ENCODE measurements at regions not wholly inside any gene's neighbourhood (a gene's known extent, or its start where the extent isn't known, plus 50 kb on each side); places are given as distances from the start of the nearest gene placed in this dataset.
"Not testable (repeated sequence)": the region's sequence is repeated elsewhere in the genome, so short reads cannot be mapped to it uniquely, and the experiment has no call there.

DNA sequence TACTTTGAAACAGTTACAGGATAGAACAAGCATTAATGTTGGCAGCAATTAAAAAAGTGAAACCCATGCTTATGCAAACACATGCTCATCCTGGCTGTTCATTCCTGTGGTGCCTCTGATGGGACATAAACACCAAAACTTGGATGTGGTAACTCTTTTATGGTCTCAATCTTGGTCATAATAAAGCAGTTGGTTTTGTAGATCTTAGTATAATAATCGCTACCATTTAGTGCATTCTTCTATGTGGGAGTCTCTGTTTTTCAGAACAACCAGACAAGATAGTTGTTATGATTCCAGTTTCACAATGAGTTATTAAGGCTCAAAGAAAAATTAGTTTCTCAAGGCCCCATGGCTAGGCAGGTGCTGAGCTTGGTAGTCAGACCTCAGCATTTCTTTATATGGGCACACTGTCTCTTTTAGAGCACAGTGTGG is 184.0 kb downstream of the UTRN start:
- Histone ChIP-seq H2AFZ (ENCODE audit: low read length) (no peak overlapping the region), H3K27ac (ENCODE audit: low read length) (no peak overlapping the region), H3K27me3 (ENCODE audit: low read length) (no peaks in the 10 kb centered on the region), H3K9me2 (replicated peaks; ENCODE audit: insufficient read depth, low read length) (no peaks in the 10 kb centered on the region), H3K4me1 (ENCODE audit: low read length) (no peaks in the 10 kb centered on the region), H3K36me3 (ENCODE audit: insufficient read depth, low read length) (no peaks in the 10 kb centered on the region), H4K20me1 (ENCODE audit: insufficient read depth, low read depth, low read length) (no peaks in the 10 kb centered on the region), H3K4me3 (ENCODE audit: low read length) (no peak overlapping the region), H3K4me2 (ENCODE audit: low read depth, low read length, poor library complexity, severe bottlenecking) (no peak overlapping the region), H3K9me3 (ENCODE audit: low read length) (no peaks in the 10 kb centered on the region), H3K9ac (ENCODE audit: low read length) (no peak overlapping the region), H3K79me2 (ENCODE audit: low read length) (no peaks in the 10 kb centered on the region)
- no peak for DNase-seq

DNA sequence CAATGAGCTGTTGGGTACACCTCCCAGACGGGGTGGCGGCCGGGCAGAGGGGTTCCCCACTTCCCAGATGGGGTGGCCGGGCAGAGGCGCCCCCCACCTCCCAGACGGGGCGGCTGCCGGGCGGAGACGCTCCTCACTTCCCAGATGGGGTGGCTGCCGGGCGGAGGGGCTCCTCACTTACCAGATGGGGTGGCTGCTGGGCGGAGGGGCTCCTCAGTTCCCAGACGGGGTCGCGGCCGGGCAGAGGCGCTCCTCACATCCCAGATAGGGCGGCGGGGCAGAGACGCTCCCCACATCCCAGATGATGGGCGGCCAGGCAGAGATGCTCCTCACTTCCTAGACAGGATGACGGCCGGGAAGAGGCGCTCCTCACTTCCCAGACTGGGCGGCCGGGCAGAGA is 185.1 kb downstream of the UTRN start:
- not testable (repeated sequence) for H2AFZ ChIP-seq (ENCODE audit: low read length); H3K79me2 ChIP-seq (ENCODE audit: low read length); H3K9me3 ChIP-seq (ENCODE audit: low read length); H4K20me1 ChIP-seq (ENCODE audit: insufficient read depth, low read depth, low read length); H3K4me3 ChIP-seq (ENCODE audit: low read length); H3K27me3 ChIP-seq (ENCODE audit: low read length); H3K9me2 ChIP-seq (replicated peaks; ENCODE audit: insufficient read depth, low read length); H3K27ac ChIP-seq (ENCODE audit: low read length); H3K4me1 ChIP-seq (ENCODE audit: low read length); H3K36me3 ChIP-seq (ENCODE audit: insufficient read depth, low read length); H3K4me2 ChIP-seq (ENCODE audit: low read depth, low read length, poor library complexity, severe bottlenecking); H3K9ac ChIP-seq (ENCODE audit: low read length); DNase-seq

DNA sequence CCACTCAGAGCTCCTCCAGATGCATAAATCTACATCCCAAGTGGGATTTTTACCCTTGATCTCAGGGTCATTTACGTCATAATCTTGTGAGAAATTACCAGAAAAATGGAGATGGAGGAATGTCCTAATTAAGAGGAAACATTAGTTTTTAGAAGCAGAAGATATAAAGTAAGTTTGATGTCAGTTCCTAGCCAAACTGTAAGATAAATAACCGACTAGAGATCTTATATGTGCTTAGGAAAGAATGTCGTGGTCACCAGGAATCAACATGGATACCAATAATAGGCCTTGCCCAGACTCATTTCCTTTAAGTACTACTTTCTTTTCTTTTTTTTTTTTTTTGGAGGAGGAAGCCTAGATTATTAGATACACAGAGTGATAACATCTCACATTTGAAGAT is 186.9 kb downstream of the UTRN start:
- H3K27me3 ChIP-seq (ENCODE audit: low read length), result no peaks in the 10 kb centered on the region
- DNase-seq, result no peak
- H3K27ac ChIP-seq (ENCODE audit: low read length), result no peak overlapping the region
- no peaks in the 10 kb centered on the region for H3K9me2 ChIP-seq (replicated peaks; ENCODE audit: insufficient read depth, low read length)
- H3K4me1 ChIP-seq (ENCODE audit: low read length), result no peaks in the 10 kb centered on the region
- no peaks in the 10 kb centered on the region for H4K20me1 ChIP-seq (ENCODE audit: insufficient read depth, low read depth, low read length)
- H3K36me3 ChIP-seq (ENCODE audit: insufficient read depth, low read length), result no peaks in the 10 kb centered on the region
- H3K4me2 ChIP-seq (ENCODE audit: low read depth, low read length, poor library complexity, severe bottlenecking), result no peak overlapping the region
- no peak overlapping the region for H3K9ac ChIP-seq (ENCODE audit: low read length)
- H2AFZ ChIP-seq (ENCODE audit: low read length), result no peak overlapping the region
- no peaks in the 10 kb centered on the region for H3K9me3 ChIP-seq (ENCODE audit: low read length)
- no peaks in the 10 kb centered on the region for H3K79me2 ChIP-seq (ENCODE audit: low read length)
- no peak overlapping the region for H3K4me3 ChIP-seq (ENCODE audit: low read length)

DNA sequence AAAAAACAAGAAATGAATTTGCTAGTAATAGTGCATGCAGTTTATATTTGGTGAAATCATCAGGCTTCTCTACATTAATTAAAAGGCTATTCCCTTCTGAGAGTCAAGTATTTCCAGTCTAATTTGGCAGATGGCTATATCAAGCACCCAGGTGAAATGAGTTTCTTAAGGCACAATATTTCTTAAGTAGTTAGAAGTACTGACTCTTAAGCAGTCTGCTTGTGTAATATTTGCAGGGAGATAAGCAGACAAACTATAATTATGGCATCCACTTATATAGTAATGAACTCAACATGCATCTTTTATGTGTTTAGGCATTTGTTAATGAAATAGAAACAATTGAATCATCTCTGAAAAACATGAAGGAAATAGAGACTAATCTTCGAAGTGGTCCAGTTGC is 189.2 kb downstream of the UTRN start:
- DNase-seq, result no peak
- Histone ChIP-seq H2AFZ (ENCODE audit: low read length) (no peak overlapping the region), H3K4me2 (ENCODE audit: low read depth, low read length, poor library complexity, severe bottlenecking) (no peak overlapping the region), H3K9ac (ENCODE audit: low read length) (no peak overlapping the region), H3K9me3 (ENCODE audit: low read length) (no peaks in the 10 kb centered on the region), H3K79me2 (ENCODE audit: low read length) (no peaks in the 10 kb centered on the region), H3K4me1 (ENCODE audit: low read length) (no peaks in the 10 kb centered on the region), H3K9me2 (replicated peaks; ENCODE audit: insufficient read depth, low read length) (no peaks in the 10 kb centered on the region), H3K36me3 (ENCODE audit: insufficient read depth, low read length) (no peaks in the 10 kb centered on the region), H3K27ac (ENCODE audit: low read length) (no peak overlapping the region), H3K27me3 (ENCODE audit: low read length) (no peaks in the 10 kb centered on the region), H4K20me1 (ENCODE audit: insufficient read depth, low read depth, low read length) (no peaks in the 10 kb centered on the region), H3K4me3 (ENCODE audit: low read length) (no peak overlapping the region)

DNA sequence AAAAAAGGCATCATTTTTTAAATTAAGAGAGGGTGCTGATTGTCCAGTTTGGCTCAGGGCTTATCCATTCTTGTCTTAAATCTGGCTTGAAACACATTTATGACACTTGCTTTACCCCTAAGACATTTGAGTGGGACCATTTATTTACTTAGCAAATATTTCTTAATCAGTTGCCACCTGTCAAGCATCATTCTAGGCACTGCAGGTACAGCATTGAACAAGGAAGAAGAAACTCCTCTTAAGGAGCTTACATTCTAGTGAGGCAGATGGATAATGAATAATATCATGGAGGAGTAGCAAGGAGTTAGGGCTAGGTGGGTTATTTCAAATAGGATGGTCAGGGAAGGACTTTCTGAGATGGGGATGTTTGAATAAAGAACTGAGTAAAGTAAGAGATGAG is 189.8 kb downstream of the UTRN start:
- no peaks in the 10 kb centered on the region for H3K36me3 ChIP-seq (ENCODE audit: insufficient read depth, low read length)
- no peaks in the 10 kb centered on the region for H3K9me2 ChIP-seq (replicated peaks; ENCODE audit: insufficient read depth, low read length)

DNA sequence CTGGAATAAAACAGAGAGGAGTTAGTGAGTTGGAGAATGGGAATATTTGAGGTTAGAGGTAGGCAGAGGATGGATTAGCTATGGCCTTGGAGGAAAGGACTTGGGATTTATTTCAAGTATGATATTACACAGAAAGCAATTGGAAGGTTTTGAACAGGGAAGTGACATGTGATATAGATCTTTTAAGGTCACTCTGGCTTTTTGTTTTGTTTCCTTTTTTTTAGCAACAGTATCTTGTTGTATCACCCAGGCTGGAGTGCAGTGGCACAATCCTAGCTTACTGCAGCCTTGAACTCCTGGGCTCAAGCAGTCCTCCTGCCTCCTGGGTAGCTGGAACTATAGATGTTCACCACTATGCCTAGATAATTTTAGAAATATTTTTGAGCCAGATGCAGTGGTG is 190.3 kb downstream of the UTRN start:
- Histone ChIP-seq H3K36me3 (ENCODE audit: insufficient read depth, low read length) (no peaks in the 10 kb centered on the region), H3K9me2 (replicated peaks; ENCODE audit: insufficient read depth, low read length) (no peaks in the 10 kb centered on the region), H3K9ac (ENCODE audit: low read length) (no peak overlapping the region), H3K4me2 (ENCODE audit: low read depth, low read length, poor library complexity, severe bottlenecking) (no peak overlapping the region), H3K27ac (ENCODE audit: low read length) (no peak overlapping the region), H3K9me3 (ENCODE audit: low read length) (no peaks in the 10 kb centered on the region), H3K4me3 (ENCODE audit: low read length) (no peak overlapping the region), H3K4me1 (ENCODE audit: low read length) (no peaks in the 10 kb centered on the region), H2AFZ (ENCODE audit: low read length) (no peak overlapping the region), H4K20me1 (ENCODE audit: insufficient read depth, low read depth, low read length) (no peaks in the 10 kb centered on the region), H3K27me3 (ENCODE audit: low read length) (no peaks in the 10 kb centered on the region), H3K79me2 (ENCODE audit: low read length) (no peaks in the 10 kb centered on the region)
- DNase-seq, result no peak

More for the DNA sequence above, 189.8 kb downstream of the UTRN start:
- H3K4me1 ChIP-seq (ENCODE audit: low read length), result no peaks in the 10 kb centered on the region
- no peaks in the 10 kb centered on the region for H4K20me1 ChIP-seq (ENCODE audit: insufficient read depth, low read depth, low read length)
- DNase-seq, result no peak
- no peak overlapping the region for H2AFZ ChIP-seq (ENCODE audit: low read length)
- no peak overlapping the region for H3K4me2 ChIP-seq (ENCODE audit: low read depth, low read length, poor library complexity, severe bottlenecking)
- no peaks in the 10 kb centered on the region for H3K27me3 ChIP-seq (ENCODE audit: low read length)
- no peaks in the 10 kb centered on the region for H3K9me3 ChIP-seq (ENCODE audit: low read length)
- no peak overlapping the region for H3K4me3 ChIP-seq (ENCODE audit: low read length)
- H3K9ac ChIP-seq (ENCODE audit: low read length), result no peak overlapping the region
- no peaks in the 10 kb centered on the region for H3K79me2 ChIP-seq (ENCODE audit: low read length)
- H3K27ac ChIP-seq (ENCODE audit: low read length), result no peak overlapping the region

DNA sequence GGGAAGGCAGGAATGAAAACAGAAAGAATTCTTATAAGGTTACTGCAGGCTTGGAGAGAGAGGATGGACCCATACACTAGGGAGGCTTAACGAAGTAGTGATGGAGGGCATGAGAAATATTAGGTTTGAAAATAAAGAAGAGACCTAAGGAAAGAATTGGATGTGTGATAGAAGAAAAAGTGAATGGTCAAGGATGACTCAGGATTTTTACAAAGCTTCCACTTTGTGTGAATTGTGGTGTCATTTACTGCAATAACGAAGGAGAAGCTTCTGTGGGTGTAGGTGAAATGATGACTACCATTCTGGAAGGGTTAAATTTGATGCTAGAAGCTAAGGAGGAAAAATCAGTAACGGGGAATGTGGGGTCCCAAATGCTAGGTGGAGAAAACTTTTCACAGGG is 191.2 kb downstream of the UTRN start:
- no peak overlapping the region for H2AFZ ChIP-seq (ENCODE audit: low read length)
- DNase-seq, result no peak
- no peak overlapping the region for H3K4me3 ChIP-seq (ENCODE audit: low read length)
- H3K4me2 ChIP-seq (ENCODE audit: low read depth, low read length, poor library complexity, severe bottlenecking), result no peak overlapping the region
- H3K27me3 ChIP-seq (ENCODE audit: low read length), result no peaks in the 10 kb centered on the region
- H4K20me1 ChIP-seq (ENCODE audit: insufficient read depth, low read depth, low read length), result no peaks in the 10 kb centered on the region
- H3K9ac ChIP-seq (ENCODE audit: low read length), result no peak overlapping the region
- no peaks in the 10 kb centered on the region for H3K9me3 ChIP-seq (ENCODE audit: low read length)
- H3K27ac ChIP-seq (ENCODE audit: low read length), result no peak overlapping the region
- H3K79me2 ChIP-seq (ENCODE audit: low read length), result no peaks in the 10 kb centered on the region
- H3K36me3 ChIP-seq (ENCODE audit: insufficient read depth, low read length), result no peaks in the 10 kb centered on the region
- H3K4me1 ChIP-seq (ENCODE audit: low read length), result no peaks in the 10 kb centered on the region
- no peaks in the 10 kb centered on the region for H3K9me2 ChIP-seq (replicated peaks; ENCODE audit: insufficient read depth, low read length)

DNA sequence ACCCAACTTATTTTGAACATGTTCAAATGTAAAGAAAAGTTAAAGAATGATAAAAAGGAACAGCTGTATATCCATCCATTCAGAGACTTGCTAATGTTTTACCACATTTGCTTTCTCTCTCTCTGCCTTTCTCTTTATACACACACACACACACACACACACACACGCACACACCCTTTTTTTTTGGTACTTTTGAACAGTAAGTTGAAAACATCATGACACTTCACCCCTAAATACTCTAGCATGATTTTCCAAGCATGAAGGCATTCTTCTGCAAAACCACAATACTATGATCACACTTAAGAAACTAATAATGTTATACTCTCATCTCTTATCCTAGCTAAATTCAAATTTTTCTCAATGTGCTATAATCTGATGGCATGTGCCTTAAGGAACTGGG is 192.3 kb downstream of the UTRN start:
- no peaks in the 10 kb centered on the region for H3K4me1 ChIP-seq (ENCODE audit: low read length)
- H3K9me3 ChIP-seq (ENCODE audit: low read length), result no peaks in the 10 kb centered on the region
- no peak for DNase-seq
- no peak overlapping the region for H3K27ac ChIP-seq (ENCODE audit: low read length)
- H3K4me2 ChIP-seq (ENCODE audit: low read depth, low read length, poor library complexity, severe bottlenecking), result no peak overlapping the region
- H3K36me3 ChIP-seq (ENCODE audit: insufficient read depth, low read length), result no peaks in the 10 kb centered on the region
- no peaks in the 10 kb centered on the region for H3K79me2 ChIP-seq (ENCODE audit: low read length)
- H3K4me3 ChIP-seq (ENCODE audit: low read length), result no peak overlapping the region
- no peaks in the 10 kb centered on the region for H4K20me1 ChIP-seq (ENCODE audit: insufficient read depth, low read depth, low read length)
- no peak overlapping the region for H2AFZ ChIP-seq (ENCODE audit: low read length)
- no peak overlapping the region for H3K9ac ChIP-seq (ENCODE audit: low read length)
- no peaks in the 10 kb centered on the region for H3K9me2 ChIP-seq (replicated peaks; ENCODE audit: insufficient read depth, low read length)
- H3K27me3 ChIP-seq (ENCODE audit: low read length), result no peaks in the 10 kb centered on the region

DNA sequence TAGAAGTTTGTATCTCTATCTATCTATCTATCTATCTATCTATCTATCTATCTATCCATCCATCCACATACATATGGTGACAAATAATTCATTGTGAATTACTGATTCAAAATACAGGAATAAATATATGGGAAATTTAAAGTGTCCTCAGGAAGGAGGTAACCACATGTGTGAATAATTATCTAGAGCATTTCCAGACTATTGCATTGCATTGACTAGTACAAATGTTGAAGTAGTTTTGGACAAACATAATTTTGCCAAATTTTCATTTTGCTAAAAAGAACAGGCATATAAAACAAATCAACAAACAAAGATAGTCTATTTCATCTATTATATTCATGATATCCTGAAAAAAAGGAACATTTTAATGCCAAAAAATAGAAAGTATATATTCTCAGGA is 192.7 kb downstream of the UTRN start:
- no peak overlapping the region for H3K9ac ChIP-seq (ENCODE audit: low read length)
- H3K4me2 ChIP-seq (ENCODE audit: low read depth, low read length, poor library complexity, severe bottlenecking), result no peak overlapping the region
- no peak for DNase-seq
- H3K4me3 ChIP-seq (ENCODE audit: low read length), result no peak overlapping the region
- H3K36me3 ChIP-seq (ENCODE audit: insufficient read depth, low read length), result no peaks in the 10 kb centered on the region
- H3K9me2 ChIP-seq (replicated peaks; ENCODE audit: insufficient read depth, low read length), result no peaks in the 10 kb centered on the region
- no peaks in the 10 kb centered on the region for H3K4me1 ChIP-seq (ENCODE audit: low read length)
- H2AFZ ChIP-seq (ENCODE audit: low read length), result no peak overlapping the region
- H3K9me3 ChIP-seq (ENCODE audit: low read length), result no peaks in the 10 kb centered on the region
- no peaks in the 10 kb centered on the region for H3K27me3 ChIP-seq (ENCODE audit: low read length)
- no peak overlapping the region for H3K27ac ChIP-seq (ENCODE audit: low read length)
- no peaks in the 10 kb centered on the region for H3K79me2 ChIP-seq (ENCODE audit: low read length)
- no peaks in the 10 kb centered on the region for H4K20me1 ChIP-seq (ENCODE audit: insufficient read depth, low read depth, low read length)
